Mucosa of descending colon (tissue), 3 donors: ENCODE measurements at regions not wholly inside any gene's neighbourhood (a gene's known extent, or its start where the extent isn't known, plus 50 kb on each side); places are given as distances from the start of the nearest gene placed in this dataset.

Source experiments
- ATAC-seq: fragments of 200-7000 bp; cut with Tn5 transposase; one replicate; pipeline ENCODE4 v1.9.1; 2020; ENCODE audit warnings: mild to moderate bottlenecking, moderate library complexity
- DNase-seq, 3 donors: peaks; one replicate each; pipeline ENCODE4 v3.0.0-alpha.2; 2020
- H3K36me3 ChIP-seq: fragments of 200-600 bp; one replicate; pipeline ENCODE4 v1.8.0; 2021; ENCODE audit warnings: low read depth, mild to moderate bottlenecking
- H3K4me1 ChIP-seq: fragments of 200-600 bp; one replicate; pipeline ENCODE4 v1.8.0; 2021; ENCODE audit warnings: low read depth, mild to moderate bottlenecking
- H3K4me3 ChIP-seq: fragments of 200-600 bp; one replicate; pipeline ENCODE4 v1.8.0; 2021; ENCODE audit warnings: mild to moderate bottlenecking
- H3K9me3 ChIP-seq: fragments of 200-600 bp; one replicate; pipeline ENCODE4 v1.8.0; 2021; ENCODE audit warnings: mild to moderate bottlenecking
- intact Hi-C, 2 donors: fragments of 100-400 bp; cut with DNase I in 1 of 2; cut with micrococcal nuclease in 1 of 2; formaldehyde crosslinking; loops; one replicate each; pipeline versions ENCODE4 v1.11.0 to v1.11.1; 2022; cut with DNase I, micrococcal nuclease
- TF ChIP-seq, protein P1 (sequence below): fragments of 200-600 bp; IDR thresholded peaks from one replicate; pipeline ENCODE4 v1.8.0; 2022; ENCODE audit warnings: antibody characterized with exemption, mild to moderate bottlenecking
- donor health status: DM: no; HTN: no; CAD: no; lungs with moderate emphysema.
- donor health status: DM: no; HTN: no; CAD: no.
- donor health status: DM: no; HTN: yes; CAD: no.

DNA sequence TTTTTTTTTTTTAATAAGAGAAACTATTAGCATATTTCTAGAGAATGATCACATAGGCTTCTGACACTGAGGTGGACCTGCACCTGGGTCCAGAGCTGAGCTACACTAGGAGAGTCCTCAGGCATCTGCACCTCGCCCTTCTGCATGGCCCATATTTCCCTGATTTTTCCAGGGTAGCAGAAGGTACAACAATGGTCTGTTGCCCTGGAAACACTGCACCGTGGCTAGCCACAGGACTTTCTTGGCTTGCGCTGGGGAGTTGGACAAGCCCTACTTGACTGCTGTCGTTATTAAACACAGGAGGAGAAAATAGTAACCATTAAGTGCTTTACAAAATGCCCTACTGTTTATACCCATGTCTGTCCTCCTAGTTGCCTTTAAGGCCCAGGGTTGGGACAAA is 615.7 kb upstream of the MEF2C start:
- Histone ChIP-seq H3K36me3 (no peaks in the 10 kb centered on the region), H3K9me3 (no peaks in the 10 kb centered on the region), H3K4me1 (no peaks in the 10 kb centered on the region), H3K4me3 (no peak overlapping the region)
- ATAC-seq (no peak), DNase-seq (no peak)
- TF ChIP-seq, protein P1, sequence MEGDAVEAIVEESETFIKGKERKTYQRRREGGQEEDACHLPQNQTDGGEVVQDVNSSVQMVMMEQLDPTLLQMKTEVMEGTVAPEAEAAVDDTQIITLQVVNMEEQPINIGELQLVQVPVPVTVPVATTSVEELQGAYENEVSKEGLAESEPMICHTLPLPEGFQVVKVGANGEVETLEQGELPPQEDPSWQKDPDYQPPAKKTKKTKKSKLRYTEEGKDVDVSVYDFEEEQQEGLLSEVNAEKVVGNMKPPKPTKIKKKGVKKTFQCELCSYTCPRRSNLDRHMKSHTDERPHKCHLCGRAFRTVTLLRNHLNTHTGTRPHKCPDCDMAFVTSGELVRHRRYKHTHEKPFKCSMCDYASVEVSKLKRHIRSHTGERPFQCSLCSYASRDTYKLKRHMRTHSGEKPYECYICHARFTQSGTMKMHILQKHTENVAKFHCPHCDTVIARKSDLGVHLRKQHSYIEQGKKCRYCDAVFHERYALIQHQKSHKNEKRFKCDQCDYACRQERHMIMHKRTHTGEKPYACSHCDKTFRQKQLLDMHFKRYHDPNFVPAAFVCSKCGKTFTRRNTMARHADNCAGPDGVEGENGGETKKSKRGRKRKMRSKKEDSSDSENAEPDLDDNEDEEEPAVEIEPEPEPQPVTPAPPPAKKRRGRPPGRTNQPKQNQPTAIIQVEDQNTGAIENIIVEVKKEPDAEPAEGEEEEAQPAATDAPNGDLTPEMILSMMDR, result no peak
- intact Hi-C loops, result no loop called here

DNA sequence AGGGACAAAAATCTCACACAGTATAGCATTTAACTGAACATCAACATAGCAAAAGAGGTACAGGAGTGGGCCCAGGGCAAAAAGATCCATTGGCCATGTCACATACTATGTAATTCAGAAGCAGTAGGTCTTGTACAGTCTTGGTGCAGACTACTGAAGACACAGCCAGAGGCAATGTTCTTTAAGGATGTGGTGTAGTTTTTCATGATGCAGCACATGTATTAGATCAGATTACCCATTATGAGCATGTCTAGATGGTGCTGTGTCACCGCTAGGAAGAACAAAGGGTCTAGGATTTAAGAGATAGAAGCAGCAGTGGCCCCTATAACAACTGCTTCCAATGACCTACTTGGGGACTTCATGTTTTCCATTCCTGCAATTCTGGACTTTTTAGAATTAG is 610.4 kb upstream of the MEF2C start:
- Histone ChIP-seq H3K4me1 (no peaks in the 10 kb centered on the region), H3K4me3 (no peak overlapping the region), H3K36me3 (no peaks in the 10 kb centered on the region), H3K9me3 (no peaks in the 10 kb centered on the region)
- TF ChIP-seq, protein P1, result no peak
- ATAC-seq, result no peak
- intact Hi-C loops, result no loop called here
- DNase-seq, result no peak

DNA sequence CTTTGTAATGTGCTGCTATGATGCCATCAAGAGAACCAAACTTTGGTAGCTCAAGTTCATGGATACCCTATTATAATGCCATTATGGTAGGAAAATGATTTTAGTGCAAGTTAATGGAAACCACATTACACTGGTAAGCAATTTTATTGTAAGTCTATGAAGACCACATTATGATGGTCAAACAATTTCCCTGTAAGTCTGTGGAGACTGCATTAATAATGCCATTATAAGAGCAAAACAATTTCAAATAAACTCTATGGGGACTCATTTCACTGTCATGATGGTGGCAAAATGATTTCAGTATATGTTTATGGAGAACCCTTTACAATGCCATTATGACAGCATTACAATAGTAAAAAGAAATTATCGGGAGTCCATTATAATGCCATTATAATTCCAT is 602.0 kb upstream of the MEF2C start:
- DNase-seq, result no peak
- Histone ChIP-seq H3K4me3 (no peak overlapping the region), H3K36me3 (no peaks in the 10 kb centered on the region), H3K9me3 (no peaks in the 10 kb centered on the region), H3K4me1 (no peaks in the 10 kb centered on the region)
- TF ChIP-seq, protein P1, result no peak
- intact Hi-C loops, result no loop called here
- no peak for ATAC-seq

DNA sequence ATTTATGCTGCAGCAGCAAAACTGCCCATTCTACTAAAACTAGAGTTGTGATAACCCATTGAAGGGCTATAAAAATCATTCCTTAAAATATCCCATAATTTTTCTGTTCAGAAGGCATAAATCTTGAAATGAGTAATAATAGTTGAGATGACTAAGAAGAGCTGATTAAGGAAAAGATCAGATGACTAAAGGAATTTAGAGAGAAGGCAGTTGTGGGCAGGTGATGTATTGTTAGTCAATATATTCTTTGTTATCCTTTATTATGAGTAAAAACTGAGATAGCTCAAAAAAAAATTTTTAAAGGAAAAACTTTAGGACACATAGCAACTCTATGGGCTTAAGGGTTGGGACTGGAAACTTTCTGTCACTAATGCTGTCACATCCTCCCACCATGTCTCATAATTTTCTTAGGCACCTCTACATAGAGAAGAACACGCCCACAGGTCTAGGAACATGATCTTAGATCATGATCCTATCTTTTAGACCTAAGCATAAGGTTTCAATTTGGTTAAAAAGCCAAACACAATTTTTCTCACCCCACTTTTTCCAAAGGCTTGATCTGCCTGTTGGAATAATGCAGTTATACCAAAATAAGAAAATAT is 597.5 kb upstream of the MEF2C start:
- DNase-seq (no peak), ATAC-seq (no peak)
- Histone ChIP-seq H3K4me3 (no peak overlapping the region), H3K36me3 (no peaks in the 10 kb centered on the region), H3K9me3 (no peaks in the 10 kb centered on the region), H3K4me1 (no peaks in the 10 kb centered on the region)
- TF ChIP-seq, protein P1, result no peak
- intact Hi-C loops, result no loop called here

DNA sequence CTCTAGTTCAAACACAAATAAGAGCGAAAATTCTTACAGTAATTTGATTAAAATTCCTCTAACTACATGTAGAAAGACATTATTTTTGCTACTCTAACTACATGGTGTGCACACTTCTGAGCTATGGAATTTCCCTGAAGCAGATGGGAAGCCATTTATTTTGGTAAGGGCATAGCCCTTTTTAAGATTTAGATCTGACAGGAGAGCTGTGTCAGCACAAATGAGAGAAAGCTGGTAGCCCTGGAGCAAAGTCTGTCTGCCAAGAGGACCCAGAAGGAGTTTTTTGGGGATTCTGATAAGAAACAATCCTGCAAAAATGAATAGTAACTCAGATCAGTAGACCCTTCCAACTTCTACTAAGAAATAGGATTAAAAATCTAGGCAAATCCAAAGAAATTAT is 595.9 kb upstream of the MEF2C start:
- no peaks in the 10 kb centered on the region for H3K36me3 ChIP-seq
- intact Hi-C loops, result no loop called here
- no peak for DNase-seq
- ATAC-seq, result no peak
- no peaks in the 10 kb centered on the region for H3K9me3 ChIP-seq
- TF ChIP-seq, protein P1, result no peak
- H3K4me1 ChIP-seq, result no peaks in the 10 kb centered on the region
- no peak overlapping the region for H3K4me3 ChIP-seq

DNA sequence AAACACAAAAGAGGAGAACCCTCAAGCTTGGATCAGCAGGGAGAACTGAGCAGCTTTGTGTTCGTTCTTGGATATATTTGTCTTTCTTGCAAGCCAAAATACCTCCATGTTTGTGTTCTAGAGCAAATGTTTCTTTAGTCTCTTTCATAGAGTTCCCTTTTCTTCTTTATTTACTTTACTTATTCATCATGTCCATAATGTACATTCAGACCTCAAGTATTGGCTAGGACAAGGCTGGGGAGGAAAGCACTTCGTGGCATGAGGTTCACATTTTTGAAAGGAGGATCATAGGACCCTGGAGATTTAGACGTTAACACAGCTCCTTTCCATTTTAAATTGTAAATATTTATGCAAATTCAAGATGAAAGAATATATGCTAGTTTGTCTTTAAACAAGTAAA is 590.2 kb upstream of the MEF2C start:
- intact Hi-C loops, result no loop called here
- TF ChIP-seq, protein P1, result no peak
- Histone ChIP-seq H3K36me3 (no peaks in the 10 kb centered on the region), H3K4me3 (no peak overlapping the region), H3K4me1 (no peaks in the 10 kb centered on the region), H3K9me3 (no peaks in the 10 kb centered on the region)
- DNase-seq (no peak), ATAC-seq (no peak)
